ENCODE measurements at regions not wholly inside any gene's neighbourhood (a gene's known extent, or its start where the extent isn't known, plus 50 kb on each side); places are given as distances from the start of the nearest gene placed in this dataset.

DNA sequence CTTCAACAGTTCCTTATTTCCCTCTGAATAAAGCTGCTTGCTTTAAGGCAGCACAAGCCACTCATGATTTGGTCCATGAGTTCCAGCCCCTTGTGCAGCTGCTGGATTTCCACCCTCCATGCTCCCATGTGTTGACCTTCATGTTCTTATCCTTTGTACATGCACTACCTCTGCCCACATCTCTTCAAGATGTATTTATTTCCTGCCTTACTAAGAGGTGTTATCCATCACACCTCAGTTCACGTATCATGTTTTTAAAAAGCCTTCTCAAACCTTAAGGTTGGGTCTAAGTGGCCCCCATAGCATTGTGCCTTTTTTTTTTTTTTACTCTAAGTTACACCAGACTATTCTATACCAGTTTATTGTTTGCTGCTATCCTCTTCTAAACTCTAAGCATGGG is 107.7 kb downstream of the SIPA1L2 start:
- TF ChIP-seq, protein P1, sequence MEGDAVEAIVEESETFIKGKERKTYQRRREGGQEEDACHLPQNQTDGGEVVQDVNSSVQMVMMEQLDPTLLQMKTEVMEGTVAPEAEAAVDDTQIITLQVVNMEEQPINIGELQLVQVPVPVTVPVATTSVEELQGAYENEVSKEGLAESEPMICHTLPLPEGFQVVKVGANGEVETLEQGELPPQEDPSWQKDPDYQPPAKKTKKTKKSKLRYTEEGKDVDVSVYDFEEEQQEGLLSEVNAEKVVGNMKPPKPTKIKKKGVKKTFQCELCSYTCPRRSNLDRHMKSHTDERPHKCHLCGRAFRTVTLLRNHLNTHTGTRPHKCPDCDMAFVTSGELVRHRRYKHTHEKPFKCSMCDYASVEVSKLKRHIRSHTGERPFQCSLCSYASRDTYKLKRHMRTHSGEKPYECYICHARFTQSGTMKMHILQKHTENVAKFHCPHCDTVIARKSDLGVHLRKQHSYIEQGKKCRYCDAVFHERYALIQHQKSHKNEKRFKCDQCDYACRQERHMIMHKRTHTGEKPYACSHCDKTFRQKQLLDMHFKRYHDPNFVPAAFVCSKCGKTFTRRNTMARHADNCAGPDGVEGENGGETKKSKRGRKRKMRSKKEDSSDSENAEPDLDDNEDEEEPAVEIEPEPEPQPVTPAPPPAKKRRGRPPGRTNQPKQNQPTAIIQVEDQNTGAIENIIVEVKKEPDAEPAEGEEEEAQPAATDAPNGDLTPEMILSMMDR (IDR thresholded peaks at IDR 0.05), result no peak
- TF ChIP-seq EP300 (IDR thresholded peaks at IDR 0.05) (no peak), POLR2A (IDR thresholded peaks at IDR 0.05) (no peak)
